ENCODE measurements at regions not wholly inside any gene's neighbourhood (a gene's known extent, or its start where the extent isn't known, plus 50 kb on each side); places are given as distances from the start of the nearest gene placed in this dataset.
"Not testable (repeated sequence)": the region's sequence is repeated elsewhere in the genome, so short reads cannot be mapped to it uniquely, and the experiment has no call there.

DNA sequence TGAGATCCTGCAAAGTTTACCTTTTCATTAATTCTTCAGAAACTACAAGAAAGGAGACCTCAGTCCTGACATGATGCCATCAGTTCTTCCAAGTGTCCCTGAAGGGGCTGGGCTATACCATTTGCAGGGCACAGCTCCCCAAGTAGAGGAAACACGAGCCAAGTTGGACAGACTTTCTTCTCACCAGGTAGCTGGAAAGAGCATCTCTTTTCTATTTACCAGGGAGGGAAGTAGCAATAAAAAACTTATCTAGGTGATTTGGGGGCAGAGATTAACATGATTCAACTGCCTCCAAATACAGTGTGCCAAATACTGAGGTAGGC, 103.9 kb upstream of the KCND3 start:
- DNase-seq (ENCODE audit: extremely low read depth, low read depth, low spot score), result no peak

DNA sequence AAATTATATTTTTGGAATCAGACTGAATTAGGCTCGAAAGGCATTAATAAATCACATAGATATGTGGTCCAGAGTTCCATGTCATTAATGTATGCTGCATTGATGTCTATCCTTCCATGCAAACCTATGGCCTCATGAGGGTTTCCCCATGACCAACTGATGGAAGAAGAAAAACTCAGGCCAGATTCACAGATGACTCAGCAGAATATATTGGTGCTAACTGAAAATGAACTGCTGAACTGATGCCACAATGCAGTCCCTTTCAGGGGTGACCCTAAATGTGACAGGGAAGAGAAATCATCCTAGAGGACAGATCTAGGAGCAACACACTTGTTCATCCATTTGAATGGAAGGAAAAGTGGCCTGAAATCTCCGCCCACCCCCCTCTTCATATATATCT, 110.5 kb upstream of the KCND3 start:
- no peak for DNase-seq (ENCODE audit: extremely low read depth, low read depth, low spot score)

DNA sequence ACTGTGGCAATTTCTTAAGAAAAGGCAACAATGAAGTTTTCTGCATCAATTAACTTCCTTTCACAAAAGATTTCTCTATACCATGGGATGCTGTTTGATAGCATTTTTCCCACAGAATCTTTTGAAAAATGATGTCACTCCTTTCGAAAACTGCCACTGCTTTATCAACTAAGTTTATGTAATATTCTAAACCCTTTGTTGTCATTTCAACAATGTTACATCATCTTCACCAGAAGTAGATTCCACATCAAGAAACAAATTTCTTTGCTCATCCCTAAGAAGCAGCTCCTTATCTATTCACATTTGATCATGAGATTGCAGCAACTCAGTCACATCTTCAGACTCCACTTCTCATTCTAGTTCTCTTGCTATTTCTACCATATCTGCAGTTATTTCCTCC, 116.1 kb upstream of the KCND3 start:
- no peak for DNase-seq (ENCODE audit: extremely low read depth, low read depth, low spot score)

DNA sequence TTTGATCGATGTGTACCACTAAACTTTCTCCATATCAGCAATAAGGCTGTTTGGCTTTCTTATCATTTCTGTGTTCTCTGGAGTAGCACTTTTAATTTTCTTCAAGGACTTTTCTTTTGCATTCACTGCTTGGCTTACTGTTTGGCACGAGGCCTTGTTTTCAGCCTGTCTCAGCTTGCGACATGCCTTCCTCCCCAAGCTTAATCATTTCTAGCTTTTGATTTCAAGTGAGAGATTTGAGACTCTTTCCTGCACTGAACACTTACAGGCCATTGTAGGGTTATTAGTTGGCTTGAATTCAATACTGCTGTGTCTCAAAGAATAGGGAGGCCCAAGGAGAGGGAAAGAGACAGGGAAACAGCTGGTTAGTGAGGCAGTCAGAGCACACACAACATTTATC, 120.6 kb upstream of the KCND3 start:
- no peak for DNase-seq (ENCODE audit: extremely low read depth, low read depth, low spot score)

DNA sequence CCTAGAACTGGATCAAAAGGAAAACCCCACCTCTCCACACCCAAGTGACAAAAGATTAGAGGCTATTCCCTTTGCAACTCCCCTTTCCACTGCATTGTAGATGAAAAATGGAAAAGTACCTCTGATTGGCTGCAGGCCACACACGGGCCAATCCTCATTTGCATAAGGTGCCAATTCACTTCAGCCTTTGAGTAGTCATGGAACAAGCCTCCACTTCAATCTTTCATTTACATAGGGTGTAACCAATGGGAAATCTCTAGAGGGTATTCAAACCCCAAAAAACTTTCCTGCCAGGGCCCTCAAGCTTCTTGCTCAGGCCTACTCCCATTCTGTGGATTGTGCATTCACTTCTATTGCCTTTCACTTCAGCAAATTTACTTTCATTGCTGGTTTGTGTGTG, 122.3 kb upstream of the KCND3 start:
- no peak for DNase-seq (ENCODE audit: extremely low read depth, low read depth, low spot score)

DNA sequence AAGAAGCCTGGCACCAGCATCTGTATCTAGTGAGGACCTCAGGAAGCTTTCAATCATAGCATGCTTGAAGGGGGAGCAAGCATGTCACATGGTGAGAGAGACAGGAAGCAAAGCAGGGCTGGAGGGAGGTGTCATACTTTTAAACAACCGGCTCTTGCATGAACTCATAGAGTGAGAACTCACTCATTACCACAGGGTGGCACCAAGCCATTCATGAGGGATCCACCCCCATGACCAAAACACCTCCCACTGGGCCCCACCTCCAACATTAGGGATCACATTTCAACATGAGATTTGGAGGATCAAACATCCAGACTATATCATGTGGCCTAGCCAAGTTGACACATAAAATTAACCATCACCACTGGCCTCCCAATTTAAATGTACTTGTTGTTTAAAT, 125.1 kb upstream of the KCND3 start:
- no peak for DNase-seq (ENCODE audit: extremely low read depth, low read depth, low spot score)

DNA sequence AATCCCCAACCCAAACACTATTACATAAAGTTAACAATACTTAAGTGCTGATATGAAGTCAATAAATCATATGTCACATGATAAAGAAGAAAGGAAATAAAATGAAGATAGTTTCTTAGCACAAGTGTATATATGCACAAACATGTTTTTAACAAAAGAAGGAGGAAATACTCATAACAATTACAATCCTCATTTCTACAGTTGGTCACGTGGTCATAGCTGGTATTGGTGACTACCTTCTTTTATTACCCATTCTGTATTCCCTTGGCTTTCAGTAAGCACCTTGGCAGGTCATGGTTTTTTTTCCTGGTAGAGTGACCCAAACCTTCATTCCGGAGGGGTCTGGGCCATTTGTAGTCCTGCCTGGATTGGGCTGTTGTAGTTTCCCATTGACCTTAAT, 137.1 kb upstream of the KCND3 start:
- DNase-seq (ENCODE audit: extremely low read depth, low read depth, low spot score), result no peak

DNA sequence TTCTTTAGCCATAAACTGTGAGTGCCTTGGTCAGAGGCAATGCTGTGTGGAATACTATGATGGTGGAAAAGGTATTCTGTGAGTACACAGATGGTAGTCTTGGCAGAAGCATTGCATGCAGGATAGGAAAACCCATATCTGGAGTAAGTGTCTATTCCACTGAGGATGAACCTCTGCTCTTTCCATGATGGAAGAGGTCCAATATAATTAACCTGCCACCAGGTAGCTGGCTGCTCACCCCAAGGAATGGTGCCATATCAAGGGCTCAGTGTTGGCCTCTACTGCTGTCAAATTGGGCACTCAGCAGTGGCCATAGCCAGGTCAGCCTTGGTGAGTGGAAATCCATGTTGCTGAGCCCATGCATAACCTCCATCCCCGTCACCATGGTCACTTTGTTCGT, 138.1 kb upstream of the KCND3 start:
- DNase-seq (ENCODE audit: extremely low read depth, low read depth, low spot score), result not testable (repeated sequence)

DNA sequence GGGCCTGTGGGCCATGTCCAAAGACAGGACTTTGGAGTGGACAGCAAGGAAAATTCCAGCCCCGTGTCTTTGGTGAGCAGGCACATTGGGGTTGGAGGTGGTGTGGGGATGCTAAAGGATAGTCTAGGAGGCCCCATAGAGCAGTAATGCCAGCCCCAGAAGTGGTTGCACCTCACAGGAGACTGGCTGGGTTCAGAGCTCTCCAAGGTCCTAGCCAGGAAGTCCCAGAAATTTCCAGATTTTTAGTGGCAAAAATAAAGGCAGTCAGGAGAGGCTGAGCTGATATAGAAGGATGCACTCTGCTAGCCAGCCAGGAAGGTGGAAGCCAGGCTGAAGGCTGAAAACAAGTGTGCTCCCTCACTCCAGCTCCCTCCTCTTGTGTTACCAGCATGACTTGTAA, 144.0 kb upstream of the KCND3 start:
- no peak for DNase-seq (ENCODE audit: extremely low read depth, low read depth, low spot score)

DNA sequence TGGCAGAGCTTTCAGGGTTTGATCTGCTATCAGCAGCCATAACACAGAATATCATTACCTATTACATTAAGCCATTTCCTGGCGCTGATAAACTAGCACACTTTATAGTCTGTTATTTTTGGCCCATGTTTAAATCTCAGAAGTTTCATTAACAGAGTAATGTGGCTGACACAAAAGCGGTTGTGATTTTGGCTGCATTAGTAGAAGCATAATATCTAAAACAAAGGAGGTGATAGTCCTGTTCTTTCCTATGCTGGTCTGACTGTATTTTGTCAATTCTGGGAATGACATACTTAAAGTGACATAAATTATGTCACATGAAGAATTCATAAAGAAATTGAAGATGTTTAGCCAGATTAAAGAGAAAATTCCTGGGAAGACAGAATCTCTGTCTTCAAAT, 151.3 kb upstream of the KCND3 start:
- DNase-seq (ENCODE audit: extremely low read depth, low read depth, low spot score), result no peak

DNA sequence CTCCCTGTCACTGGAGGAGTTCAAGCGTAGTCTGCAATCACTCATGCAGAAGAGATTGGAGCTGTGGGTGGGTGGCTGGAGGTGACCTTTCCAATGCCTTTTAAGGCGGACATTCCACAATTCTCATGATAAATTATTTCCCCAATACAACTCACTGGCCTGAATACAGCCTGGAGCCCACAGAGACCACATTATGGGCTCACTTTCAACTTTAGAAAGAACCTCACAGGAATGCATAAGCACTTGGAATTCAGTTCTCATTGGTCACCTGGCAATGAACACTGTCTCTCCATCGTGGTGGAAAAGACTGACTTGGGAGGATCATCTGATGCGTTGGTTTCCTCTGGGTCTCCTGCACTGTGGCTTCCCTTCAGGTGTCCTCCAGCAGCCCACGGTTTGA, 151.8 kb upstream of the KCND3 start:
- DNase-seq (ENCODE audit: extremely low read depth, low read depth, low spot score), result no peak

DNA sequence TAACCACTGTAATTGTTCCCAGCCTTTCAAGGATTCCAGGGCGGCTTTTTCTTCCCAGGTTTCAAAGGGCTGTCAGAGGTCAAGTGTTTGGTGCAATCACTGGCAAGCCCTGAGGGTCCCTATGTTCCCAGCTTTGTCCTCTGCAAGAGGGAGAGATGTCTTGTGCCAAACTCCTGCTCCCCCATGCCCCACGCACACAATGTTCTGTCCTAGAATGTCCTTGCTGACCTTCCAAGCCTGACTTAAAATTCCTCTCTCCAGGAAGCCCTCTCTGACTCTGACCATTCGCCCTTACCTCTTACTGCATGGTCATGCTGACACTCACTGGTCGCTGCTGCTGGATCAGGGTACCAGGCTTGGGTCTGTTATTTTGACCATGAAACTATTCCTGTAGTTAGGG, 152.5 kb upstream of the KCND3 start:
- no peak for DNase-seq (ENCODE audit: extremely low read depth, low read depth, low spot score)

DNA sequence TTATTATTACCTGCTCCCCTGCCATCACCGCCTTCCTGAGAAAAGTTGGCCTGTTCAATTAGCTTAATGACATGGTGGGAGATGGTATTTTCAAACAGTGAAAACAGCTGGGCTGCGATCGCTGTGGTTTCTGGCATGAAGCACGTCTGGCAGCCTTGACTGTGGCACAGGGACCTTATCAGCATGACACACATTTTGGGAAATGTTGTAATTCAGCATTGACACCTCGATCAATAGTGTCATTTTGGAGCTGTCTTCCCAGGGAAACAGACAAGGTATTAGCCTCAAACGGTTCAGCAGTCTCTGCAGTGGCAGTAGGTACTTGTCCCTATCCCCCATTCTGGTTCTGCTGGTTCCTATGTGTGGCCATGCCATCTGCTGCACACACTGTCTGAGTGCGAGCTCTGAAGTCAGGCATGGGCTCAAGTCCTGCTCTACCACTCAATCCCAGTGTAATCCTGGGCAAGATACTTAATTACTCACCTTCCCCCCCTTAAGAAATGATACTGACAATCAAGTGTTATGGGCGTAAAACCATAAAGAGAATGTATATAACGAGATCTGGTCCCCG, 154.5 kb upstream of the KCND3 start:
- no peak for DNase-seq (ENCODE audit: extremely low read depth, low read depth, low spot score)

DNA sequence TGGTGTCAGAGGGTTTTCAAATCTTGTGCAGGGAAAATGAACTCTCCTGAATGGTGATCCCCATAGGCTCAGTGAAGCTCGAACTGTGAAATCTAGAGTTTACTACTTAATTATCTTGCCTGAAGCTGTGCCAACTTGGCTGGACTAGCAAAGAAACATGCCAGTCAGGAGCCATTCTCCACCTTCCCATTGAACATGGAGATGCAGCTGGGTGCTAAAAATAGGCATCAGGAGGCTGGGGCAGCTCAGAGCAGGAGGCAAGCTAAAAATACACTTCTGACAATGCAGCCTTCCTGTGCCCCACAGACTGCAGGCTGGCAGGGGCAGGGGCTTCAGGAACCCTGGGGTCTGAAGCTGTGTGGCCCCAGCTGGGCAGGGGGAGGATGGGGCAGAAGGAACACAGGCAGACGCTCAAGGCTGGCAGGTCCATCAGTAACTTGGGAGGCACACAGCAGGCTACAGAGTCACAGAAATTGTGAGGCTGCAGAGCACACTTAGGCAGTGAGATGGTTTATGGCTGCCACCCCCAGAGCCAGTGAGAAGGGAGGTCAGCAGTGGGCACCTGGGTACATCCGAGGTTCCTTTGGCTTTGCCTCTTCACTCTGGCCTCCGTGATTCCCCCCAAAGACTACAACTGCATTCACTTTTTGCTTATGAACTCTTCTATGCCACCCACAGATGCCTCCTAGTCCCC, 155.4 kb upstream of the KCND3 start:
- DNase-seq (ENCODE audit: extremely low read depth, low read depth, low spot score), result no peak

DNA sequence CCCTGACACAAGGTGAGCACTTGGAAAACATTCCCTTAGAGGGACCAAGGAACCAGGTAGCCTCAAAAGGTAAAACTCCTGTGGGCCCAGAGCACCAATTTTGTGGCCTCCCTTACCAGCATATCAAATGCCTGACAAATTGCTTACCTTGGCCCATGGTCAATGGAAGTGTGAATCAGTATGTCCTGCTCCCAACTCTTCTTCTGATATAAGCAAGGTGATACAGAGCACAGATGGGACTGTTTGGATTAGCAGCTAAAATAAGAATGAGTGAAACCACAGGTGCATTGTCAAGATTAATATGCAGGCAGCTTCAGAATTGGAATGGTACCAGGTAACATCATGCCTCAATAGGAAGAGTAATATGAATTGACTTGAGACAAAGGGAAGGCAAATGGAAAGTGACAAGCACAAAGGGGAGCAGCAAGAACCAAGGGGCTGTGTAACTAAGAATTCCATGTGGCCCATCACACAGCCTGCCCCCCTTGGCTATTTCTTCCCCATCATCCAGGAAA, 156.8 kb upstream of the KCND3 start:
- no peak for DNase-seq (ENCODE audit: extremely low read depth, low read depth, low spot score)

DNA sequence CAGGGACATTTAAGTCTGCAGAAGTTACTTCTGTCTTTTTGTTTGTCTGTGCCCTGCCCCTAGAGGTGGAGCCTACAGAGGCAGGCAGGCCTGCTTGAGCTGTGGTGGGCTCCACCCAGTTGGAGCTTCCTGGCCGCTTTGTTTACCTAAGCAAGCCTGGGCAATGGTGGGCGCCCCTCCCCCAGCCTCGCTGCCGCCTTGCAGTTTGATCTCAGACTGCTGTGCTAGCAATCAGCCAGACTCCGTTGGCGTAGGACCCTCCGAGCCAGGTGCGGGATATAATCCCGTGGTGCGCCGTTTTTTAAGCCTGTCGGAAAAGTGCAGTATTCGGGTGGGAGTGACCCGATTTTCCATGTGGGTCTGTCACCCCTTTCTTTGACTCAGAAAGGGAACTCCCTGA, 170.7 kb upstream of the KCND3 start:
- DNase-seq (ENCODE audit: extremely low read depth, low read depth, low spot score), result not testable (repeated sequence)

DNA sequence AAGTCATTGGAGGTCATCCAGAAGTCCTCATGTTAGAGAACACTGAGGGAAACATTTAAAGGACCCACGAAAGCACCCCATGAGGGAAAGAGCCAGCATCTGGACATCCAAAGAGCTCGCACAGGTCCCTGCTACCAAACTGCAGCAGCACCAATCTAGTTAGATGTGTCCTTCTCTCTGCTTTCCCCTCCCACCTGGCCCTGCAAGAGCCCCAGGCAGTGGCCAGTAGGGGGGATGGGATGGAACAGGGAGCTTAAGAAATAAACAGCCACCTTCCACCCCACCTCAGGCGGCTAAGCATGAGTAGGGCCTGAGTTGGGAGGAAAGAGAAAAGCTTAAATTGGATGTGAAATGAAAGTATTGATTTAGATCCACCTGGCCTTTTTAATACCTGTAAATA, 175.9 kb upstream of the KCND3 start:
- no peak for DNase-seq (ENCODE audit: extremely low read depth, low read depth, low spot score)

DNA sequence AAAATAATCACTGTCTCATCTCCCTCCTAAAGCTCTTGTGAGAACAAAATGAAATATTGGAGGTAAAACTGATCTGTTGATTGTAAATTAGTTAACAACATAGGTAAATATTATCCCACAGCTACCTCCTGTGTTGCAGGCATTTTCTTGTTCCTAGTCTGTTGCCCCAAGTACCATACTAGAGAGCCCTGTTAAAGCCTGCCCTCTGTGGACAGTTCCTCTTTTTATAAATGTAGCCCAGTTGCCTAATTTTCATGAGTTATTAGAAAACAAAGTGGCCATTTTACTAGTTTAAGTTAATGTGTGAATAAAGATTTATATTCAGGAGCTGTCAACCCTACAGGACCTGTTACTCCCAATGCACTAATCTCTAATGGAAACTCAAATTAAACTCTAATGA, 180.0 kb upstream of the KCND3 start:
- no peak for DNase-seq (ENCODE audit: extremely low read depth, low read depth, low spot score)

DNA sequence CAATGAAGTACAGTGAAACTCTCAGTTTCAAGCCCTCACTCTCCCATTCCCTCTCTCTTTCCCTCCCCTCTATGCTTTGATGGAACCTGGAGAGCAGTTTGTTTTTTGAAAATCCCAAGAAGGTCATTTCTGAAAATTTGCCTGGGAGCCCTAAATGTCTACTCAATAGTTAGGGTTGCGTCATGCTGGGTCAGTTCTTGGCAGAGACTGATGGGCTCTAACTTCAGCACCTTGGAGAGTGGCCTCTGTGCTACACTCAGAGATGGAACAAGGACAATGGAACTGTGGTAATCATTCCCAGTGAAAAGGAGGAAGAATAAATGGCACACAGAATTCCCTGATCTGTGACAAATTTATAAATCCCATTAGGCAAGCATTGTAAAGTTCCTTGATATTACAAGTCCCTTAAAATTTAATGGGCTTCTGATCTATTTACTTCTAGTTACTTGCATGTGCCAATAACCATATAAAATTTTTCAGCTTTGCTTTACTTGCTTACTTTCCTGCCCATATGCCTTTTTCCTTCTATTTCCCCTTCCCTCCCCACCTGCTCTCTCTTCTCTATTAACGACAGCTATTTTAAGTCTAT, 182.9 kb upstream of the KCND3 start:
- peak; percentile 2 for DNase-seq (ENCODE audit: extremely low read depth, low read depth, low spot score)

DNA sequence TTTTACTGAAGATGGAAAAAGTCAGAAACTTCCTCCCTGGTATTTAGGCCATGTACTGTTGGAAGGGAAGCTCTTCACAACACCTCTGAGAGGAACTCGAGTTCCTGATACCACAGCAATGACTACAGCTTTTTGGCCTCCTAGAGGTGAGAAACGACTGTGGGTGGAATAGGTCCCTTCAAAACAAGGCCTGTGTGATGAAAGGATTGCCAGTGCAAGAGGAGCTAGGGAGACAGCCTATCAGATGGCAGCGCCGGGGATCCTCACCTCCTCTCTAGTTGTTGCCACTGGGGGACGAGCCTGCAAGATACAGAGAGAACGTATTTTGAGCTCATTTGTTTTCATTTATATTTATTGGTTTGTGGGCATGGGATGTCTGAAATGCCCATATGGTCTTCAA, 187.8 kb upstream of the KCND3 start:
- DNase-seq (ENCODE audit: extremely low read depth, low read depth, low spot score), result no peak

DNA sequence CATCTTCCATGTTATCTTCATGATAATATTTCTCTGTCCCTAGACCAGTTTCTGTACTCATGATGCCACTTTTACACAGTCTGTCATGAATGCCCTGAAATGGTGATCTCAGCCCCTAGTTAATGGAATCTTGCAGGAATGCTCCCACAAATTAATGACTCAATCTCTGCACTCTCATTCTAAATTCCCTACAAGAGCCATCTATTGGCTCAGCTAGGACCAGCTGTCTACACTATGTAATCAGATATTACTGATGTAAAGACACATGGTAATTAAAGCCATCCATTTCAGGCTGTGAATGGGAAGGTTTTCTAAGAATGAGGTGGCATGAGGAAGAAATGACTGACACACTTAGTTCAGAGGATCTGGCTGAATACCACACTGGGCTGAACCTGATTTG, 199.1 kb upstream of the KCND3 start:
- DNase-seq (ENCODE audit: extremely low read depth, low read depth, low spot score), result no peak

DNA sequence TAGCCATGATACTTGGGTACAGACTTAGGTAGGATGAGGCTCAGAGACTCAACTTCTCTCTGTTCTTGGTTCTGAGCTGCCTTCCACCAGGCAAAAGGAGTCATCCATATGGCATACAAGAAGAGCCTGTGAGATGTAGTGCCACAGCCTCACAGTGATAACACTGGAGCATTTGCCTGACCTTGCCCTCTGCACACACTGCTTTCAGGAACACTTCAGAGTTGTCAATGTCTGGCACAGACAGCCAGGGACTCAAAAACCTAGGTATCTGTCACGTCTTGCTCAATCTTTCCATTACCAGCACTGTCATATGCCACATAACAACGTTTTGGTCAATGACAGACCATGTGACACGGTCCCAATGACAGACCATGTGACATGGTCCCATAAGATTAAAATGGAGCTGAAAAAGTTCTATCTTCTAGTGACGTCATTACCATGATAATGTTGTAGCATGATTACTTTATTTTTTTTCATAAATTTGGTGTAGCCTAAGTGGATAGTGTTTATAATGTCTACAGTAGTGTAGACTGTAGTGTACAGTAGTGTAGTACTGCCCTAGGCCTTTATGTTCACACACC, 199.9 kb upstream of the CTTNBP2NL start:
- no peak for DNase-seq (ENCODE audit: extremely low read depth, low read depth, low spot score)
